Activated CD8-positive, alpha-beta T cell treated with anti-CD3 and anti-CD28 coated beads, Interleukin-2, amount 10 ng/mL, durations not matched to agents 7 days and 5 days (primary cell): ENCODE measurements at regions not wholly inside any gene's neighbourhood (a gene's known extent, or its start where the extent isn't known, plus 50 kb on each side); places are given as distances from the start of the nearest gene placed in this dataset.

ENCODE experiments used
- ATAC-seq: fragments of 150-1000 bp; cut with Tn5 transposase; one replicate; pipeline ENCODE4 v1.10.0; 2021; ENCODE audit warnings: moderate library complexity
- CTCF ChIA-PET: fragments of 350-600 bp; sonication (Branson Sonifier 250); formaldehyde crosslinking; loops from one replicate; lab custom pipeline; 2021; ENCODE audit warnings: antibody characterized with exemption; lab: Charles Lee
- POLR2A ChIA-PET: fragments of 350-600 bp; sonication (Branson Sonifier 250); formaldehyde crosslinking; loops from one replicate; lab custom pipeline; 2021; ENCODE audit warnings: antibody characterized with exemption; lab: Charles Lee
- DNase-seq: peaks from one replicate; pipeline ENCODE4 v3.0.0-alpha.2; 2020
- H3K27ac Mint-ChIP-seq: one replicate; pipeline ENCODE4 v1.8.0; 2021; ENCODE audit warnings: mild to moderate bottlenecking, mixed read lengths
- H3K27me3 Mint-ChIP-seq: one replicate; pipeline ENCODE4 v1.8.0; 2021; ENCODE audit warnings: low read depth, mixed read lengths
- H3K36me3 Mint-ChIP-seq: one replicate; pipeline ENCODE4 v1.8.0; 2021; ENCODE audit warnings: low read depth, mixed read lengths
- H3K4me1 Mint-ChIP-seq: one replicate; pipeline ENCODE4 v1.8.0; 2021; ENCODE audit warnings: low read depth, mixed read lengths
- H3K4me3 Mint-ChIP-seq: one replicate; pipeline ENCODE4 v1.8.0; 2021; ENCODE audit warnings: mild to moderate bottlenecking, mixed read lengths
- H3K9me3 Mint-ChIP-seq: one replicate; pipeline ENCODE4 v1.8.0; 2022; ENCODE audit warnings: mixed read lengths; ENCODE audit not compliant: insufficient read depth

GRCh38 chr1:217021400-217021799, 298.2 kb upstream of the ESRRG start:
- Mint-ChIP-seq H3K9me3 (no peaks in the 10 kb centered on the region), H3K27ac (no peak overlapping the region), H3K27me3 (no peaks in the 10 kb centered on the region), H3K4me1 (no peaks in the 10 kb centered on the region), H3K4me3 (no peak overlapping the region), H3K36me3 (no peaks in the 10 kb centered on the region)
- POLR2A ChIA-PET = no interaction called here
- CTCF ChIA-PET = no interaction called here
- no peak for ATAC-seq
- no peak for DNase-seq

DNA sequence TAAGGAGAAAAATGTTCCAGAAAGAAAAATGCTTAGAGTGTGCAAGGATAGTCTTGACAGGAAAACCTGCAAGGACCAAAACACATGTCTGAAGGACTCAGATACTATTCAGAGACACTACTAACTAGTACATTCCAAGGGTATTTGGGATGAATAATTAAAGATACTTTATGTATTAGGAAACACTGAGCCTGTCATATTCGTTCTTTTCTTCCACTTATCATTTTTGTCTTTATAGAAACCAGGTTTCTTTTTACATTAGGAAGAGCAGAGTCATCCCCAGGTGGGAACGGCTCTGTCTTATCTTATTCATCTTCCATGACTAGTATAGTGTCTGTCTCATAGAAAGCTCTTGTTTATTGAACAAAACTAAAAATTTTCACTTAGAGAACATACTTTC, 296.2 kb upstream of the ESRRG start:
- DNase-seq (no peak), ATAC-seq (no peak)
- CTCF ChIA-PET = no interaction called here
- Mint-ChIP-seq H3K9me3 (no peaks in the 10 kb centered on the region), H3K4me3 (no peak overlapping the region), H3K36me3 (no peaks in the 10 kb centered on the region), H3K27ac (no peak overlapping the region), H3K27me3 (no peaks in the 10 kb centered on the region), H3K4me1 (no peaks in the 10 kb centered on the region)
- POLR2A ChIA-PET = no interaction called here

GRCh38 chr1:217018648-217019047, 295.4 kb upstream of the ESRRG start:
- no peaks in the 10 kb centered on the region for H3K4me1 Mint-ChIP-seq
- no peak for ATAC-seq
- no peak for DNase-seq
- no peaks in the 10 kb centered on the region for H3K36me3 Mint-ChIP-seq
- ChIA-PET POLR2A (no interaction called here), CTCF (no interaction called here)
- no peaks in the 10 kb centered on the region for H3K9me3 Mint-ChIP-seq
- H3K27ac Mint-ChIP-seq = no peak overlapping the region
- H3K27me3 Mint-ChIP-seq = no peaks in the 10 kb centered on the region
- no peak overlapping the region for H3K4me3 Mint-ChIP-seq

GRCh38 chr1:217017165-217017564, 293.9 kb upstream of the ESRRG start:
- no peak overlapping the region for H3K27ac Mint-ChIP-seq
- POLR2A ChIA-PET = no interaction called here
- DNase-seq = no peak
- CTCF ChIA-PET = no interaction called here
- no peaks in the 10 kb centered on the region for H3K9me3 Mint-ChIP-seq
- no peaks in the 10 kb centered on the region for H3K4me1 Mint-ChIP-seq
- H3K4me3 Mint-ChIP-seq = no peak overlapping the region
- ATAC-seq = no peak
- H3K36me3 Mint-ChIP-seq = no peaks in the 10 kb centered on the region
- no peaks in the 10 kb centered on the region for H3K27me3 Mint-ChIP-seq

DNA sequence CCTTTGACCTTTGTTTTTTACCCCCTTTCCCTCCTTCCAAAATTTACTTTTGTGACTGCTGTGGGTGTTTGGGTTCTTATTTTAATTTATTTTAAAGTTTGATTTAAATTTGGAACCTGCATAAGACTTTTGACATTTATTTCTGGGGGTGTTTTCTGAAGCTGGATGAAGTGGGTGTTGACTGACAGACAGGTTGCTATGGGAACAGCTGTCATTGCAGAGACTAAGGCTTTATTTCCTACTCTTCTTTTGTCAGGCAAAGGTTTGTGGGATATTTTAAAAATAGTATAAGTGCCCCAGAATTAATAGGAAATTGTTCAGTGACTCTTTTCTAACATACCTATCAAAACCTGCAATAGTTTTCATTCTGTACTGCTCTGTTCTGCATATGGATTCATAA, 290.8 kb upstream of the ESRRG start:
- ATAC-seq = no peak
- no peak overlapping the region for H3K4me3 Mint-ChIP-seq
- no peak overlapping the region for H3K27ac Mint-ChIP-seq
- CTCF ChIA-PET = no interaction called here
- H3K27me3 Mint-ChIP-seq = no peaks in the 10 kb centered on the region
- H3K36me3 Mint-ChIP-seq = no peaks in the 10 kb centered on the region
- H3K9me3 Mint-ChIP-seq = no peaks in the 10 kb centered on the region
- H3K4me1 Mint-ChIP-seq = no peaks in the 10 kb centered on the region
- DNase-seq = no peak
- POLR2A ChIA-PET = no interaction called here

- no peak overlapping the region for H3K27ac Mint-ChIP-seq
- ChIA-PET POLR2A (no interaction called here), CTCF (no interaction called here)
- ATAC-seq (no peak), DNase-seq (no peak)
- no peak overlapping the region for H3K4me3 Mint-ChIP-seq
- no peaks in the 10 kb centered on the region for H3K27me3 Mint-ChIP-seq
- no peaks in the 10 kb centered on the region for H3K36me3 Mint-ChIP-seq
- no peaks in the 10 kb centered on the region for H3K9me3 Mint-ChIP-seq
- no peaks in the 10 kb centered on the region for H3K4me1 Mint-ChIP-seq
Measured at GRCh38 chr1:217012659-217013058, 289.4 kb upstream of the ESRRG start.

DNA sequence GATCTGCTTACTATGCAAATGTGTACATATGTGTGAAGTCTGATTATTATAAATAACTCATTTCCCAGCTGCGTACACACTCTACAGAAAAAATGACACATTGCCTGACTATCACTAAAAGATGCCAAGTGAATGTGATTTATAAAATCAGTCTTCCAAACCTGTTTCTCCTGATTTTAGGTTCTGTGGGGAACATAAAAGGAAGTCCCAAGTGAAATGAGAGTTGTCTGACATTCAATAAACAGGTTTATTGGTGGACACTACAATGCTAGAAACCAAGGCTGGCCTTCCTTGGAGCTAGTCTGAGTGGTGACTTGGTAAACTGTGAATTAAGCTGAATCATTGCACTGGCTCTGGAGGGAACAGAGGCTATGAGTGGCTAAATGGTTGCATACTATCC, 287.9 kb upstream of the ESRRG start:
- CTCF ChIA-PET = no interaction called here
- no peaks in the 10 kb centered on the region for H3K27me3 Mint-ChIP-seq
- POLR2A ChIA-PET = no interaction called here
- H3K36me3 Mint-ChIP-seq = no peaks in the 10 kb centered on the region
- H3K4me1 Mint-ChIP-seq = no peaks in the 10 kb centered on the region
- H3K27ac Mint-ChIP-seq = no peak overlapping the region
- no peak overlapping the region for H3K4me3 Mint-ChIP-seq
- H3K9me3 Mint-ChIP-seq = no peaks in the 10 kb centered on the region
- no peak for DNase-seq
- ATAC-seq = no peak

DNA sequence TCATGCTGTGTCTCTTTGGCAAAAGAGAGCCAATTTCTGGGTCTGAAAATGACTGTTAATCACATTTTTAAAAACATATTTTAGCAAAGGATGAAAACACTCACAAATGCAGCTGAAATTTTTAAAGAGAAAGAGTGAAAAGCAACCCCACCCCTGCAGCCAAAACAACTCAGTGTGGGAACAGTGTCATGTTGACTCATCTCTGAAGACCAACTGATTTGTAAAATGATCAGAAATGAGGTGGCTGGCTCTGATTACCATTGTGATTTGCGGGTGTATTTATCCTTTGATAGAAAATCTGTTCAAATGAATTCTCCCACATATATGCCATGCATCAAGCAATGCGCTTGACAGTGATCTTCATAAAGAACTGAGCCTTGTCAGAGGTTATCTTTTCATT, 287.0 kb upstream of the ESRRG start:
- no peak for ATAC-seq
- H3K9me3 Mint-ChIP-seq = no peaks in the 10 kb centered on the region
- CTCF ChIA-PET = no interaction called here

GRCh38 chr1:217009376-217009775, 286.1 kb upstream of the ESRRG start:
- CTCF ChIA-PET = no interaction called here

More for the DNA sequence above, 287.0 kb upstream of the ESRRG start:
- Mint-ChIP-seq H3K4me3 (no peak overlapping the region), H3K27ac (no peak overlapping the region), H3K36me3 (no peaks in the 10 kb centered on the region), H3K27me3 (no peaks in the 10 kb centered on the region), H3K4me1 (no peaks in the 10 kb centered on the region)
- POLR2A ChIA-PET = no interaction called here
- no peak for DNase-seq

DNA sequence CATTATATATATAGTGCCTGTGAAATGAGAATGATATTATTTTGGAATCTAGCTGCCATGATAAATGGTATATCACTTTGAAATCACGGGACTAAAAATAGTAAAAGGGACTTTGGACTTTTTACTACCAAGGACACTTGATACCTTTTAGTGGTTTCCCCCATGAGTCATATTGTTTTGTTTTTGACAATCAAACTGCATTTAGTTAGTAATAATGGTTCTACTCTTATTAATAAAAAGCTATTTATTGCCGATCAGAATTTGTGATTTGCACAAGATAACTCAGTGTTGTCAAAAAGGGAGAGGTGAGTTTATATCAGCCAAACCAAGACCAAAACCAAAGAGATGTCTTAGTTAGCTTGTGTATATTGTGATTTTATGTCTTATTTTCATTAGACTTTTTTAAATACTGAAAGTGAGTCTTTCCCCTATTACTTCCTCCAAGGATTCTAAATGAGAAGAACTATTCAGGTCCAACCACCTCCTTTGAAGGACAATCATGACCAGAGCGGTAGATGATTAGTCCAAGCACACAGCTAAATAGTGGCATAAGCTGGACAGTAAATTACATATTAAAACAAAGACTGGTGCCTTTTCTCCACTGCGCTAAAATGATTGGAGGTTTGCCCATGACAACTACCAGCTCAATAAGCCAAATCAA, 281.7 kb upstream of the ESRRG start:
- H3K27ac Mint-ChIP-seq = no peak overlapping the region
- no peaks in the 10 kb centered on the region for H3K36me3 Mint-ChIP-seq
- H3K9me3 Mint-ChIP-seq = no peaks in the 10 kb centered on the region
- H3K4me1 Mint-ChIP-seq = no peaks in the 10 kb centered on the region
- no peak overlapping the region for H3K4me3 Mint-ChIP-seq
- CTCF ChIA-PET = no interaction called here
- no peaks in the 10 kb centered on the region for H3K27me3 Mint-ChIP-seq
- no peak for ATAC-seq
- POLR2A ChIA-PET = no interaction called here
- no peak for DNase-seq

More at GRCh38 chr1:217009376-217009775, 286.1 kb upstream of the ESRRG start:
- Mint-ChIP-seq H3K27me3 (no peaks in the 10 kb centered on the region), H3K4me1 (no peaks in the 10 kb centered on the region), H3K36me3 (no peaks in the 10 kb centered on the region), H3K27ac (no peak overlapping the region), H3K4me3 (no peak overlapping the region), H3K9me3 (no peaks in the 10 kb centered on the region)
- POLR2A ChIA-PET = no interaction called here
- DNase-seq (no peak), ATAC-seq (no peak)

DNA sequence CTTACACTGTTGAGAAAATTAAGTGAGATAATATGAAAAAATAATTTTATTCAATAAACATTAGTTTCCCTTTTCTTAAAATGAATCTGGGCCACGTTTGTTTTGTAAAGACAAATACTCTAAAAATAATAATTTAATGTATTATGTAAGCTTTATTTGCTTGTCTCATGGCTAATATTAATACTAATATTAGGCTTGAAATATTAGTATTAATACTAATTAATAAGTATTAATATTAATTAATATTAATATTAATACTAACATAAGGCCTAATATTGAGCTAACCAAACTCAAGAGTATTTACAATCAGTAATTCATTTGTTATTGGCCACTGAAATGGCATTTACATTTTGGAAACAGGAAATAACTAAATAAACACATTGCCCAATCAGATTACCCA, 280.1 kb upstream of the ESRRG start:
- Mint-ChIP-seq H3K27ac (no peak overlapping the region), H3K27me3 (no peaks in the 10 kb centered on the region), H3K36me3 (no peaks in the 10 kb centered on the region), H3K4me1 (no peaks in the 10 kb centered on the region), H3K9me3 (no peaks in the 10 kb centered on the region), H3K4me3 (no peak overlapping the region)
- CTCF ChIA-PET = no interaction called here
- POLR2A ChIA-PET = no interaction called here
- ATAC-seq (no peak), DNase-seq (no peak)

- Mint-ChIP-seq H3K4me1 (no peaks in the 10 kb centered on the region), H3K9me3 (no peaks in the 10 kb centered on the region), H3K36me3 (no peaks in the 10 kb centered on the region), H3K27ac (no peak overlapping the region), H3K4me3 (no peak overlapping the region), H3K27me3 (no peaks in the 10 kb centered on the region)
- DNase-seq = no peak
- POLR2A ChIA-PET = no interaction called here
- ATAC-seq = no peak
- CTCF ChIA-PET = no interaction called here
Measured at GRCh38 chr1:216997831-216998230, 274.6 kb upstream of the ESRRG start.

GRCh38 chr1:216997069-216997468, 273.8 kb upstream of the ESRRG start:
- Mint-ChIP-seq H3K27ac (no peak overlapping the region), H3K36me3 (no peaks in the 10 kb centered on the region), H3K4me1 (no peaks in the 10 kb centered on the region), H3K27me3 (no peaks in the 10 kb centered on the region), H3K9me3 (no peaks in the 10 kb centered on the region), H3K4me3 (no peak overlapping the region)
- DNase-seq (no peak), ATAC-seq (no peak)
- POLR2A ChIA-PET = no interaction called here
- CTCF ChIA-PET = no interaction called here
